Panc1 (cell line): ENCODE measurements at regions not wholly inside any gene's neighbourhood (a gene's known extent, or its start where the extent isn't known, plus 50 kb on each side); places are given as distances from the start of the nearest gene placed in this dataset.

Source experiments
- ATAC-seq: fragments of 200-7000 bp; cut with Tn5 transposase; 2 replicates; pipeline ENCODE4 v1.9.1; 2020; ENCODE audit warnings: mild to moderate bottlenecking, moderate library complexity
- BruUV-seq: library from RNA; stranded (reverse); fragments of 400-500 nt; replicated peaks from 2 replicates; lab custom pipeline; 2021; lab: Mats Ljungman, UMichigan
- CTCF ChIA-PET: fragments of 300-600 bp; sonication (Branson Sonifier 250); formaldehyde crosslinking; loops from one replicate; lab custom pipeline; 2022; ENCODE audit warnings: antibody characterized with exemption; lab: Charles Lee
- POLR2A ChIA-PET: fragments of 300-600 bp; sonication (Branson Sonifier 250); formaldehyde crosslinking; loops from one replicate; lab custom pipeline; 2022; ENCODE audit warnings: antibody characterized with exemption; lab: Charles Lee
- DNase-seq: peaks from one replicate; pipeline ENCODE4 v3.0.0-alpha.2; 2010; ENCODE audit warnings: low read depth, low spot score
- H3K27ac ChIP-seq: 2 replicates; pipeline ENCODE4 v1.5.1; 2011; ENCODE audit warnings: mild to moderate bottlenecking, low read length, inconsistent platforms
- H3K27me3 ChIP-seq: fragments of 200-500 bp; sonication (Bioruptor generic); 2 replicates; pipeline ENCODE4 v1.6.0; 2014; ENCODE audit warnings: low read length, inconsistent platforms; ENCODE audit not compliant: control insufficient read depth, insufficient read depth
- H3K36me3 ChIP-seq: fragments of 200-500 bp; sonication (Bioruptor generic); 2 replicates; pipeline ENCODE4 v1.5.1; 2014; ENCODE audit warnings: inconsistent platforms, mild to moderate bottlenecking, low read length, moderate library complexity; ENCODE audit not compliant: control insufficient read depth, insufficient read depth
- H3K4me1 ChIP-seq: 2 replicates; pipeline ENCODE4 v1.5.1; 2011; ENCODE audit warnings: inconsistent platforms, mild to moderate bottlenecking, low read length, moderate library complexity; ENCODE audit not compliant: control insufficient read depth, insufficient read depth
- H3K4me3 ChIP-seq, 2 experiments: 2 replicates each; pipeline ENCODE4 v1.5.1; 2011 to 2012; ENCODE audit warnings: low read depth in 2 of 2, low read length in 2 of 2, mild to moderate bottlenecking in 2 of 2, inconsistent platforms in 1 of 2, moderate library complexity in 1 of 2
- H3K9me3 ChIP-seq: fragments of 200-500 bp; sonication (Bioruptor generic); 2 replicates; pipeline ENCODE4 v1.5.1; 2014; ENCODE audit warnings: low read depth, mild to moderate bottlenecking, inconsistent platforms, low read length, moderate library complexity; ENCODE audit not compliant: control insufficient read depth, insufficient read depth
- CTCF ChIP-seq: fragments of 450-650 bp; IDR thresholded peaks from 2 replicates; pipeline ENCODE4 v1.5.1; 2017; ENCODE audit warnings: mild to moderate bottlenecking
- POLR2AphosphoS5 ChIP-seq: IDR thresholded peaks from 2 replicates; pipeline ENCODE4 v1.6.1; 2012; ENCODE audit warnings: mild to moderate bottlenecking, low read depth, low read length, moderate library complexity
- REST ChIP-seq, 2 experiments: IDR thresholded peaks; 2 replicates each; pipeline ENCODE4 v1.6.1; 2011 to 2012; ENCODE audit warnings: low read depth in 2 of 2, control low read depth in 1 of 2, low read length in 1 of 2, mild to moderate bottlenecking in 1 of 2, moderate library complexity in 1 of 2; ENCODE audit not compliant: insufficient read depth in 1 of 2
- SIN3A ChIP-seq: IDR thresholded peaks from 2 replicates; pipeline ENCODE4 v1.6.1; 2012; ENCODE audit warnings: low read depth, mild to moderate bottlenecking, low read length, moderate library complexity, borderline replicate concordance; ENCODE audit not compliant: insufficient read depth
- TCF7L2 ChIP-seq: IDR thresholded peaks from 2 replicates; pipeline ENCODE4 v1.6.1; 2011; ENCODE audit warnings: mild to moderate bottlenecking, low read depth, low read length, inconsistent platforms
- in situ Hi-C: cut with HindIII; loops from 2 replicates; pipeline ENCODE4 v1.10.0; 2016; ENCODE audit warnings: low sequenced_read_pairs, low pct_unique_long_range_greater_than_20kb
- intact Hi-C: fragments of 100-400 bp; cut with micrococcal nuclease; formaldehyde crosslinking; loops from one replicate; pipeline ENCODE4 v1.10.0; 2022; ENCODE audit not compliant: unreplicated experiment

GRCh38 chr6:30265594-30265993 is 52.4 kb upstream of the TRIM26 start:
- ATAC-seq = no peak
- Histone ChIP-seq H3K9me3 (no peaks in the 10 kb centered on the region), H3K36me3 (no peaks in the 10 kb centered on the region), H3K4me3 (no peak overlapping the region), H3K27me3 (no peaks in the 10 kb centered on the region), H3K27ac (no peak overlapping the region), H3K4me1 (no peaks in the 10 kb centered on the region; the same call in 1 of the 2 replicates)
- no TSS peak for BruUV-seq
- POLR2A ChIA-PET = no interaction called here
- intact Hi-C loops (no loop called here), in situ Hi-C loops (no loop called here)
- CTCF ChIA-PET = no interaction called here
- no peak for DNase-seq
- no peak for TF ChIP-seq TCF7L2
- TF ChIP-seq SIN3A = no peak
- TF ChIP-seq POLR2AphosphoS5 = no peak

GRCh38 chr6:30265181-30265580 is 52.0 kb upstream of the TRIM26 start:
- DNase-seq (no peak), ATAC-seq (no peak)
- POLR2A ChIA-PET = no interaction called here
- Histone ChIP-seq H3K27ac (no peak overlapping the region), H3K4me3 (no peak overlapping the region), H3K9me3 (no peaks in the 10 kb centered on the region), H3K27me3 (no peaks in the 10 kb centered on the region), H3K36me3 (no peaks in the 10 kb centered on the region), H3K4me1 (peaks cover 1% of the 10 kb centered on the region; the same call in 1 of the 2 replicates)
- in situ Hi-C loops (no loop called here), intact Hi-C loops (no loop called here)
- no peak for TF ChIP-seq SIN3A
- CTCF ChIA-PET = no interaction called here
- no TSS peak for BruUV-seq

GRCh38 chr6:30264743-30265142 is 51.5 kb upstream of the TRIM26 start:
- BruUV-seq = no TSS peak
- Histone ChIP-seq H3K36me3 (no peaks in the 10 kb centered on the region), H3K9me3 (no peaks in the 10 kb centered on the region), H3K27ac (no peak overlapping the region), H3K27me3 (no peaks in the 10 kb centered on the region), H3K4me3 (no peak overlapping the region), H3K4me1 (peaks cover 4% of the 10 kb centered on the region; the same call in 1 of the 2 replicates)
- in situ Hi-C loops (no loop called here), intact Hi-C loops (no loop called here)
- ATAC-seq = no peak
- TF ChIP-seq REST (IDR thresholded peaks at IDR 0.05; ENCODE audit: insufficient read depth in 1 of 2, low read depth in 2 of 2, low read length in 1 of 2) (no peak), TCF7L2 (no peak), SIN3A (no peak)
- CTCF ChIA-PET = no interaction called here
- DNase-seq = no peak
- POLR2A ChIA-PET = no interaction called here

- intact Hi-C loops = no loop called here
- Histone ChIP-seq H3K36me3 (no peaks in the 10 kb centered on the region), H3K9me3 (no peaks in the 10 kb centered on the region), H3K4me1 (peaks cover 4% of the 10 kb centered on the region; the same call in 1 of the 2 replicates), H3K4me3 (no peak overlapping the region), H3K27ac (no peak overlapping the region), H3K27me3 (no peaks in the 10 kb centered on the region)
- TF ChIP-seq TCF7L2 (no peak), CTCF (no peak), SIN3A (no peak)
- no peak for ATAC-seq
- DNase-seq = no peak
- BruUV-seq = no TSS peak
- in situ Hi-C loops = no loop called here
- ChIA-PET CTCF (no interaction called here), POLR2A (no interaction called here)
These were observed 50.5 kb upstream of the TRIM26 start for GRCh38 chr6:30263734-30264133.
